LNCaP clone FGC (cell line): ENCODE measurements at regions not wholly inside any gene's neighbourhood (a gene's known extent, or its start where the extent isn't known, plus 50 kb on each side); places are given as distances from the start of the nearest gene placed in this dataset.

Experiments used
- DNase-seq: peaks from one replicate; pipeline ENCODE4 v3.0.0-alpha.2; 2011; ENCODE audit warnings: low read depth
- H3K4me3 ChIP-seq: 2 replicates; pipeline ENCODE4 v1.5.1; 2011; ENCODE audit warnings: mild to moderate bottlenecking, low read depth, low read length, control low read depth
- TF ChIP-seq, protein P1 (sequence below): IDR thresholded peaks from 2 replicates; pipeline ENCODE4 v1.5.1; 2012; ENCODE audit warnings: mild to moderate bottlenecking; ENCODE audit not compliant: control insufficient read depth, insufficient read depth; ENCODE audit errors: extremely low read depth

- H3K4me3 ChIP-seq, result no peak overlapping the region
- TF ChIP-seq, protein P1, sequence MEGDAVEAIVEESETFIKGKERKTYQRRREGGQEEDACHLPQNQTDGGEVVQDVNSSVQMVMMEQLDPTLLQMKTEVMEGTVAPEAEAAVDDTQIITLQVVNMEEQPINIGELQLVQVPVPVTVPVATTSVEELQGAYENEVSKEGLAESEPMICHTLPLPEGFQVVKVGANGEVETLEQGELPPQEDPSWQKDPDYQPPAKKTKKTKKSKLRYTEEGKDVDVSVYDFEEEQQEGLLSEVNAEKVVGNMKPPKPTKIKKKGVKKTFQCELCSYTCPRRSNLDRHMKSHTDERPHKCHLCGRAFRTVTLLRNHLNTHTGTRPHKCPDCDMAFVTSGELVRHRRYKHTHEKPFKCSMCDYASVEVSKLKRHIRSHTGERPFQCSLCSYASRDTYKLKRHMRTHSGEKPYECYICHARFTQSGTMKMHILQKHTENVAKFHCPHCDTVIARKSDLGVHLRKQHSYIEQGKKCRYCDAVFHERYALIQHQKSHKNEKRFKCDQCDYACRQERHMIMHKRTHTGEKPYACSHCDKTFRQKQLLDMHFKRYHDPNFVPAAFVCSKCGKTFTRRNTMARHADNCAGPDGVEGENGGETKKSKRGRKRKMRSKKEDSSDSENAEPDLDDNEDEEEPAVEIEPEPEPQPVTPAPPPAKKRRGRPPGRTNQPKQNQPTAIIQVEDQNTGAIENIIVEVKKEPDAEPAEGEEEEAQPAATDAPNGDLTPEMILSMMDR, result no peak
- no peak for DNase-seq
Observed at GRCh38 chr12:41635626-41636364, 447.7 kb downstream of the PDZRN4 start.

DNA sequence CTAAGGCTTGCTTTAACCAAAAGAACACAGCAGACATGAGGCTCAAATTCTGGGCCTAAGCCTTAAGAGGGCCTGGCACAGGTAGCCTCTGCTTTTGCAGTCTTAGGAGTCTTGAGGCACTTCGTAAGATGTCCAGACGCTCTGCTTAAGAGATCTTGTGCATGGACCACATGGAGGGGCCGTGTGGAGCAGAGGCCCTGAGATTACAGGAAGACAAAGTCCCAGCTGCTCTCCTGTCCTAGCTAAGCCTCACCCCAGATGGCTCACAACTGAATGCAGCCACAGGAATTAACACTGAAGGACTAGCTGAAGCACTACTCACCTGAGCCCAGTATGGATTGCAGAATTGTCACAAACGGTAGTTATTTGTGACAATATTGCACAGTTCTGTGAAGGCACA is 446.0 kb downstream of the PDZRN4 start:
- no peak for DNase-seq
- H3K4me3 ChIP-seq, result no peak overlapping the region
- TF ChIP-seq, protein P1, result no peak

DNA sequence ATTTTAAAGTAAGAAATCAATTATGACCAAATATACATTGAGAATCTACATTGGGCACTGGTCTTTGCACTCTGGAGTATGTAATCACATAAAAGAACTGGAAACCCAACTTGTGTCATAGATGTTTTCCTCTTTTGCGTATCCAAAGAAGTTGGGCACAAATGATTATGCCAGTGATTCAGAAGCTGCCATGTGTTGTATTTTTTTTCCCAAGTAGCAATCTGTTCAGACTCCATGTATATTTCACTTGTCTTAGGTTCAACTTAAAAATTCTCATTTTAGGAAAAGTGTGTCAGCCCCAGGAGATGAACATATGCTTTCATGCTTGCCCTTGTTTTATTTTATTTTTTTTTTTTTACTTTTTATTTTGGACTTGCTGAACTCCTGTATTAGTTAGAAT is 441.5 kb downstream of the PDZRN4 start:
- no peak overlapping the region for H3K4me3 ChIP-seq
- TF ChIP-seq, protein P1, result no peak

DNA sequence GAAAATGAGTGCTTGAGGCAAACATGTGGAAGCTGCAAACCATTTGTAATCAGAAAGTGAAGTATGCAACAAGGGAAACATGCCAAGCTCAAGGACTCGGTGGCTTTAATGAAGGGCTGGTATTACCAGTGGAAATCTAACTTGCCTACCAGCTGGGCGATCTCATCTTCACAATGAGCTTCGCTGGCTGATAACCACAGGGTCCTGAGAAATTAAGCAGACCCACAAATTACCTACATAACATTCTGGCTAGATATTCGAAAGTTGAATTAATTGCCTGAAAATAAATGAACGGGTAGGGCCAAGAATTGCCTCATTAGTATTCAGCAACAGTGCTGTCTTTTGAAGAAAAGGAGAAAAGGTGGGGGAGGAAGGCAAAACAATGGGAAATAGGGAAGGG is 439.4 kb downstream of the PDZRN4 start:
- TF ChIP-seq, protein P1, result no peak
- no peak for DNase-seq
- no peak overlapping the region for H3K4me3 ChIP-seq

More for the DNA sequence above, 441.5 kb downstream of the PDZRN4 start:
- DNase-seq, result no peak

- H3K4me3 ChIP-seq, result no peak overlapping the region
- TF ChIP-seq, protein P1, result no peak
- no peak for DNase-seq
Observed at GRCh38 chr12:41624571-41624970, 436.5 kb downstream of the PDZRN4 start.
